Stimulated activated naive CD8-positive, alpha-beta T cell treated with anti-CD3 and anti-CD28 coated beads, Interleukin-15, amount 100 ng/mL, for 72 hours (primary cell): ENCODE measurements at regions not wholly inside any gene's neighbourhood (a gene's known extent, or its start where the extent isn't known, plus 50 kb on each side); places are given as distances from the start of the nearest gene placed in this dataset.

Source experiments
- ATAC-seq: fragments of 150-1000 bp; cut with Tn5 transposase; 2 replicates; pipeline ENCODE4 v1.10.0; 2021; ENCODE audit warnings: mild to moderate bottlenecking, moderate library complexity
- DNase-seq, 2 donors: peaks; one replicate each; pipeline ENCODE4 v3.0.0; 2021 to 2022
- H3K27ac Mint-ChIP-seq, 2 donors: one replicate each; pipeline ENCODE4 v1.8.0; 2022; ENCODE audit warnings: mild to moderate bottlenecking in 2 of 2, mixed read lengths in 2 of 2, moderate library complexity in 2 of 2
- H3K27me3 Mint-ChIP-seq: one replicate; pipeline ENCODE4 v1.8.0; 2022; ENCODE audit warnings: mixed read lengths
- H3K4me1 Mint-ChIP-seq: one replicate; pipeline ENCODE4 v1.8.0; 2022; ENCODE audit warnings: mild to moderate bottlenecking, mixed read lengths
- H3K4me3 Mint-ChIP-seq, 2 donors: one replicate each; pipeline ENCODE4 v1.8.0; 2022; ENCODE audit warnings: mild to moderate bottlenecking in 2 of 2, mixed read lengths in 2 of 2, moderate library complexity in 1 of 2
- H3K9me3 Mint-ChIP-seq, 2 donors: one replicate each; pipeline ENCODE4 v1.8.0; 2022; ENCODE audit warnings: mixed read lengths in 2 of 2

- ATAC-seq (no peak), DNase-seq (no peak)
- Mint-ChIP-seq H3K4me3 (no peak overlapping the region), H3K27ac (no peak overlapping the region), H3K27me3 (no peaks in the 10 kb centered on the region), H3K9me3 (no peaks in the 10 kb centered on the region), H3K4me1 (no peaks in the 10 kb centered on the region)
These were observed 55.4 kb downstream of the CCER1 start for GRCh38 chr12:90899456-90900182.

GRCh38 chr12:90897986-90898385 is 57.0 kb downstream of the CCER1 start:
- no peaks in the 10 kb centered on the region for H3K4me1 Mint-ChIP-seq
- H3K27me3 Mint-ChIP-seq: no peaks in the 10 kb centered on the region
- no peak overlapping the region for H3K4me3 Mint-ChIP-seq
- ATAC-seq: no peak
- no peak overlapping the region for H3K27ac Mint-ChIP-seq
- DNase-seq: no peak
- H3K9me3 Mint-ChIP-seq: no peaks in the 10 kb centered on the region

- H3K27ac Mint-ChIP-seq: no peak overlapping the region
- DNase-seq: no peak
- no peak overlapping the region for H3K4me3 Mint-ChIP-seq
- no peak for ATAC-seq
- no peaks in the 10 kb centered on the region for H3K9me3 Mint-ChIP-seq
- no peaks in the 10 kb centered on the region for H3K27me3 Mint-ChIP-seq
- no peaks in the 10 kb centered on the region for H3K4me1 Mint-ChIP-seq
These were observed 57.7 kb downstream of the CCER1 start for GRCh38 chr12:90897316-90897715.

- no peak for ATAC-seq
- Mint-ChIP-seq H3K4me3 (no peak overlapping the region), H3K27ac (no peak overlapping the region), H3K4me1 (no peaks in the 10 kb centered on the region), H3K9me3 (no peaks in the 10 kb centered on the region), H3K27me3 (no peaks in the 10 kb centered on the region)
- no peak for DNase-seq
These were observed 58.2 kb downstream of the CCER1 start for GRCh38 chr12:90896821-90897220.

- Mint-ChIP-seq H3K27me3 (no peaks in the 10 kb centered on the region), H3K9me3 (no peaks in the 10 kb centered on the region), H3K27ac (no peak overlapping the region), H3K4me1 (no peaks in the 10 kb centered on the region), H3K4me3 (no peak overlapping the region)
- ATAC-seq: no peak
- no peak for DNase-seq
These were observed 58.8 kb downstream of the CCER1 start for GRCh38 chr12:90896164-90896563.

- H3K27ac Mint-ChIP-seq: no peak overlapping the region
- peaks cover 6% of the 10 kb centered on the region for H3K27me3 Mint-ChIP-seq
- H3K4me1 Mint-ChIP-seq: no peaks in the 10 kb centered on the region
- ATAC-seq (no peak), DNase-seq (no peak)
- no peaks in the 10 kb centered on the region for H3K9me3 Mint-ChIP-seq
- H3K4me3 Mint-ChIP-seq: no peak overlapping the region
These were observed 66.7 kb downstream of the CCER1 start for GRCh38 chr12:90888316-90888715.

- DNase-seq (no peak), ATAC-seq (no peak)
- Mint-ChIP-seq H3K9me3 (no peaks in the 10 kb centered on the region), H3K4me1 (no peaks in the 10 kb centered on the region), H3K4me3 (no peak overlapping the region), H3K27ac (no peak overlapping the region), H3K27me3 (no peaks in the 10 kb centered on the region)
These were observed 71.5 kb downstream of the CCER1 start for GRCh38 chr12:90883456-90883855.

GRCh38 chr12:90871726-90872096 is 83.3 kb downstream of the CCER1 start:
- H3K4me3 Mint-ChIP-seq: no peak overlapping the region
- no peak overlapping the region for H3K27ac Mint-ChIP-seq
- no peaks in the 10 kb centered on the region for H3K9me3 Mint-ChIP-seq
- ATAC-seq (no peak), DNase-seq (no peak)
- no peaks in the 10 kb centered on the region for H3K4me1 Mint-ChIP-seq
- H3K27me3 Mint-ChIP-seq: no peaks in the 10 kb centered on the region

- ATAC-seq: no peak
- Mint-ChIP-seq H3K4me3 (no peak overlapping the region), H3K9me3 (no peaks in the 10 kb centered on the region), H3K27ac (no peak overlapping the region), H3K27me3 (no peaks in the 10 kb centered on the region), H3K4me1 (no peaks in the 10 kb centered on the region)
- no peak for DNase-seq
These were observed 83.8 kb downstream of the CCER1 start for GRCh38 chr12:90870971-90871725.

- Mint-ChIP-seq H3K9me3 (no peaks in the 10 kb centered on the region), H3K4me1 (no peaks in the 10 kb centered on the region), H3K27me3 (no peaks in the 10 kb centered on the region), H3K27ac (no peak overlapping the region), H3K4me3 (no peak overlapping the region)
- no peak for ATAC-seq
- DNase-seq: no peak
These were observed 86.3 kb downstream of the CCER1 start for GRCh38 chr12:90868626-90869025.

GRCh38 chr12:90859591-90859990 is 95.4 kb downstream of the CCER1 start:
- DNase-seq: no peak
- H3K4me1 Mint-ChIP-seq: no peaks in the 10 kb centered on the region
- no peaks in the 10 kb centered on the region for H3K9me3 Mint-ChIP-seq
- no peak for ATAC-seq
- no peaks in the 10 kb centered on the region for H3K27me3 Mint-ChIP-seq
- no peak overlapping the region for H3K4me3 Mint-ChIP-seq
- no peak overlapping the region for H3K27ac Mint-ChIP-seq

GRCh38 chr12:90858252-90858651 is 96.7 kb downstream of the CCER1 start:
- no peak for DNase-seq
- H3K27me3 Mint-ChIP-seq: no peaks in the 10 kb centered on the region

GRCh38 chr12:90855534-90855933 is 99.4 kb downstream of the CCER1 start:
- H3K4me3 Mint-ChIP-seq: no peak overlapping the region
- no peaks in the 10 kb centered on the region for H3K27me3 Mint-ChIP-seq
- H3K27ac Mint-ChIP-seq: no peak overlapping the region
- no peaks in the 10 kb centered on the region for H3K4me1 Mint-ChIP-seq
- DNase-seq (no peak), ATAC-seq (no peak)
- H3K9me3 Mint-ChIP-seq: no peaks in the 10 kb centered on the region

More at GRCh38 chr12:90858252-90858651, 96.7 kb downstream of the CCER1 start:
- H3K27ac Mint-ChIP-seq: no peak overlapping the region
- H3K9me3 Mint-ChIP-seq: no peaks in the 10 kb centered on the region
- H3K4me1 Mint-ChIP-seq: no peaks in the 10 kb centered on the region
- H3K4me3 Mint-ChIP-seq: no peak overlapping the region
- no peak for ATAC-seq

- no peak for ATAC-seq
- Mint-ChIP-seq H3K4me1 (no peaks in the 10 kb centered on the region), H3K4me3 (no peak overlapping the region), H3K27me3 (no peaks in the 10 kb centered on the region), H3K9me3 (no peaks in the 10 kb centered on the region), H3K27ac (no peak overlapping the region)
- DNase-seq: no peak
These were observed 100.8 kb downstream of the CCER1 start for GRCh38 chr12:90854136-90854689.

- no peak overlapping the region for H3K27ac Mint-ChIP-seq
- no peaks in the 10 kb centered on the region for H3K27me3 Mint-ChIP-seq
- no peak for DNase-seq
- ATAC-seq: no peak
- no peaks in the 10 kb centered on the region for H3K4me1 Mint-ChIP-seq
- no peaks in the 10 kb centered on the region for H3K9me3 Mint-ChIP-seq
- H3K4me3 Mint-ChIP-seq: no peak overlapping the region
These were observed 102.9 kb downstream of the CCER1 start for GRCh38 chr12:90851800-90852718.
